ENCODE measurements at regions not wholly inside any gene's neighbourhood (a gene's known extent, or its start where the extent isn't known, plus 50 kb on each side); places are given as distances from the start of the nearest gene placed in this dataset.
"Not testable (repeated sequence)": the region's sequence is repeated elsewhere in the genome, so short reads cannot be mapped to it uniquely, and the experiment has no call there.

DNA sequence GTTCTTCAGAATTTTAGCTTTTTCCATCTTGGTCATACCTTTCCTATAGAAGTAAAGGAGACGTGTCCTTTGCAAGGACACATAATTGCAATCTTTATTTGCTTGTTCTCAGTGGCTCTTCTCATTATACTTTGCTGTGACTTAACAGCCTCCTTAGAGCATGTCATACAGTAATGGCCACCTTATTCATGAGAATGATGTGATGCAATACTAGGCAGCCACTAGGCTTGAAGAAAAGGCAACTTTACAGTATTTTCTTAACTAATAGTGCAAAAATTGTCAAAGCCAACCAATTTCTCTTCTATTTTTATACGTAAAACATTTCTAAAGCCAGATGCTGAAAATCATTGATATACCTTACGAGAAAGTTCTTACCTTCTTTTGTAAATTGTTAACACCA is 1296.8 kb upstream of the EYS start:
- ATAC-seq, result no peak
- intact Hi-C loops (cut with micrococcal nuclease), result no loop called here
- no peak for DNase-seq

DNA sequence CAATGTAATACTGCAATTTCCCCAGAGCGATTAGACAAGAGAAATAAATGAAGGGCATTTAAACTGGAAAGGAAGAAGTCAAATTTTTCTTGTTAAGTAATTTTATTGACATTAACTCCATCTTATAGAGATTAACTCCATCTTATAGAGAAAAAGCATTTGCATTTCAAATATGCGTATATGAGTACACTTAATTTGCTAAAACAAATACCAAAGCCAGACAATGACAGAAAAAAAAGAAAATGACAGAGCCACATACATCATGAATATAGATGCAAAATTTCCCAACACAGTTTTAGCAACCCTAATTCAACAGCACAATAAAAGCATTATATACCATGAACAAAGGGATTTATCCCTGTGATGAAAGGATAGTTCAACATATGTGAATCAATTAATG is 1293.1 kb upstream of the EYS start:
- ATAC-seq (no peak), DNase-seq (no peak)
- intact Hi-C loops (cut with micrococcal nuclease), result no loop called here

DNA sequence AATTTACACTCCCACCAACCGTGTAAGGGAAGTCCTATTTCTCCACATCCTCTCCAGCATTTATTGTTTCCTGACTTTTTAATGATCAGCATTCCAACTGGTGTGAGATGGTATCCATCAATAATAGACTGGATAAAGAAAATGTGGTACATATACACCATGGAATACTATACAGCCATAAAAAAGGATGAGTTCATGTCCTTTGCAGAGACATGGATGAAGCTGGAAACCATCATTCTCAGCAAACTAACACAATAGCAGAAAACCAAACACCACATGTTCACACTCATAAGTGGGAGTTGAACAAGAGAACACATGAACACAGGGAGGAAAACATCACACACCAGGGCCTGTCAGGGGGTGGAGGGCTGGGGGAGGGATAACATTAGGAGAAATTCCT is 1290.6 kb upstream of the EYS start:
- intact Hi-C loops (cut with micrococcal nuclease); DNase-seq: not testable (repeated sequence)

DNA sequence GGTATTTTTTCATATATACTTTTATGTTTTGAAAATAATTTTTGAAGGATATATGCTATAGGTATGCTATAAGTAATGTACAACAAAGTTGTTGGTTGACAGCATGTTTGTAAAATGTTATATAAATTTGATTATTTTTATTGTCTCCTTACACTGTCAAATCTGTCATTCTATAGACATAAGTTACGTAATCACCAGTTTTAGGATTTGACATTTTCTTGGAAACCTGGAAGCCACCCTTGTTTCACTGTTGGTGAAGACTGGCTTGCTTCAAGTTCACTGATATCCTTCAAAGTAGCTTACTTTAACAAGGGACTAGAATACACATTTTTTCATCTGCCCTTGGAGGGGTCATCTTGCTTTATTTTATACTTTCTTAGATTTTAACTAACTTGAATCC is 1288.6 kb upstream of the EYS start:
- DNase-seq (no peak), ATAC-seq (no peak)
- intact Hi-C loops (cut with micrococcal nuclease), result no loop called here

More for the DNA sequence above, 1290.6 kb upstream of the EYS start:
- ATAC-seq, result not testable (repeated sequence)

DNA sequence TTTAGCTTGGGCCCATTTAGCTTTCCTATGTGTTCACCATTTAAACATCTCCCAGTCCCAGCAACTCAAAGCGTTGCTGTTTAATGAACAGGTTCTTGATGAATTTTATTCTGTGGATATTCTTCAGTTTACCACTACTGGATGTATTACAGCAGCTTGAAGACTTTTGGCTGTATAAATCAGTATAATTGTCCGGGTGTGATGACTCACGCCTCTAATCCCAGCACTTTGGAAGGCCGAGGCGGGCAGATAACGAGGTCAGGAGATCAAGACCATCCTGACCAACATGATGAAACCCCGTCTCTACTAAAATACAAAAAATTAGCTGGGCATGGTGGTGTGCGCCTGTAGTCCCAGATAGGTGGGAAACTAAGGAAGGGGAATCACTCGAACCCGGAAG is 1286.7 kb upstream of the EYS start:
- ATAC-seq; DNase-seq; intact Hi-C loops (cut with micrococcal nuclease): not testable (repeated sequence)

DNA sequence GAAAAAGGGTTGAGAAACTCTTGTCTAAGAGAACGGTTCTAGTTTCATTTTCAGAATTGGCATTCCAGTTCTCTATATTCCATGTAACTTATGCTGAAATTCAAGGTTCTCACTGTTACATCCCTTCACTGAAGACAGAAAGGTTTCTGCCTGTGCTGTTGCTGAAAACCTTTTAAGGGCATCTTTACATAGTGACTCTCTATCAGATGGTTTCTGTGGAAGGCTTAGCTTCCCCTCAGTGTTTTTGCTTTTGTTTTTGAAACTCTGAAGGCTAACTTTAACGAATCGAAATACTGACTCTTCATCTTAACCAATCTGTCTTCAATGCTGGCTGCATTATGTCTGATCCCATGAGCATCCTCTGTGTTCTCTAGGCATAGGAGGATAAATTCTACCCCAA is 1286.2 kb upstream of the EYS start:
- no peak for DNase-seq
- ATAC-seq, result no peak
- intact Hi-C loops (cut with micrococcal nuclease), result no loop called here

DNA sequence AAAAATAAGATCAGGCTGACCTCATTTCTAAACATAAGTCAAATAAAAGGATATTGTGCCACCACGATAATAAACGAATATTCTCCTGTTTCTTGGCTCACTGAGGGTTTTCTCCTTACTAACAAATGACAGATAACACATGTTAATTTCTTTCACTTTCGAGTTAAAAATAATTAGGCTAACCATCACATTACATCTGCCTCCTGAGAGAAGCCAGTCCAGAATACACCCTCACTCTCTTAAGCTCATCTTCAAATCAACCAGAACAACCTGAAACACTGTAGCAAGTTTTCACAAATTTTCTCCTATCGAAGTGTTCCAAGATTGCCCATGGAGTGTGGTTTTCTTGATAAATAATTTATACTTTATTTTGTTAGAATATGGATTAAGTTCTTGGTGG is 1285.6 kb upstream of the EYS start:
- no peak for ATAC-seq
- no peak for DNase-seq
- intact Hi-C loops (cut with micrococcal nuclease), result no loop called here

DNA sequence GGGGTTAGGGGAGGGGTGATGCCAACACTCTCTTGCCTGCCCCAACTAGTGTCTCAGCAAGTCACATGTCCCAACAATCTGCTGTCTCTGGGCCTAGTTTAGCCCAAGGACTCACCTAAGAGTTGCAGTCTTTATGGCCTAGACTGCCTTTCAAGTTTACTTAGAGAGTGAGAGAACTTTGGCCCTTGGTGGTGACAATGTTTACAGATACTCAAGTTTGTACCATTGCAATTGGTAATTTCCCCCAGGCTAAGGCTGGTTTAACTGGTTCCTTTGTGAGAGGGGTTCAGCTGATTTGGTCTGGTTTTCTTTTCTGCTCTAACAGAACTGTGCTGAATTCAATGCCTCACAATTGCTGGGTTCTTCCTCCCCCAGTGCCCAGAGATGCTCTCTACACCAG is 1279.9 kb upstream of the EYS start:
- DNase-seq, result no peak
- intact Hi-C loops (cut with micrococcal nuclease), result no loop called here
- no peak for ATAC-seq

DNA sequence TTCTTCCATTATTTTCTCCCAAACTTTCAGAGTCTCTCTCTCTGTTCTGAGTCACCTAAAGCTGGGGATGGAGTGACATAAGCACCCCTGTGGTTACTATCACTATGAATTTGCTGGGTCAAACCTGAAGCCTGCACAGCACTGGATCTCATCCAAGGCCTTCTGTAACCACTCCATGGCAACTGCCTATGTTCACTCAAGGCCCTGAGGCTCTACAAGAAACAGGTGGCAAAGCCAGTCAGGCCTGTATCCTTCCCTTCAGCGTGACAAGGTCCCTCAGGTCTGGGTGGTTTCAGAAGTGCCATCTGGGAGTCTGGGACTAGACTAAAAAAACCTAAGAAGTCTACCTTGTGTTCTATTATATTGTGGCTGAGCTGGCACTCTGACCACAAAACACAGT is 1278.8 kb upstream of the EYS start:
- intact Hi-C loops (cut with micrococcal nuclease), result no loop called here
- DNase-seq, result no peak
- no peak for ATAC-seq

DNA sequence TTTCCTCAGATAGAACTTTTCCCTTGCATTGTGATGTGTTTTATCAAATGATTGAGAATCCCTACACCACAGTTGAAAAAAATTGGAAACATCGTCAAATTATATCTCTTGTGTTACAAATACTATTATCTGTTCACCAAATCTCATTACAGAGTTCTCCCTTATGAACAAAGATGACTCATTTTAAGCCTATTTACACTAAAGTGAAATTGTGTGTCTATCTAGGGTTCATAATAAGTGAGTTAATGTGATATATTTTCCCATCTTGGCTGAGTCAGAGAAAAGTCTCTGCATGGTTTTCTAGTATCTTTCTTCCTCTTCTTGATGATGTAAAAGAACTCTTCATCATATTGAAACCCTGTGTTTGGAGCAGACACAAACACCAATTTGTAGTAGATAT is 1263.3 kb upstream of the EYS start:
- ATAC-seq, result no peak
- no peak for DNase-seq
- intact Hi-C loops (cut with micrococcal nuclease), result no loop called here

DNA sequence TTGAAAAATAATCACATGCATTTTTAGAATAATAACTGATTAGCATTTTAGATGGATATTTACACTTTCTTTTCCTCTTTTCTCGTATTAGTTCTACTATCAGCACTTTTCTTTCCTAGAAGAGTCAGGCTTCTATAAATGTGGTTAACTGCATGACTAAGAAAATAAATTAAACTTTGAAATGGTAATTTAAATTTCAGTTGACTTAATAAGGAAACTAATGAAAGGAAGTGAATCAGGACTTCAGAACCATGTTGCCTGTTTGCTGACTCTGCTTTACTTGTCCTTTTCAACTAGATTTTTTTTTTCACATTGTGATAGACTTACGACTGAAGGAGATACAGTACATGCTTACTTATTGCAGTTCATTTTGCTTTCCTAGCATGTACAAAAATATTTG is 1258.2 kb upstream of the EYS start:
- intact Hi-C loops (cut with micrococcal nuclease), result no loop called here
- ATAC-seq (no peak), DNase-seq (no peak)

DNA sequence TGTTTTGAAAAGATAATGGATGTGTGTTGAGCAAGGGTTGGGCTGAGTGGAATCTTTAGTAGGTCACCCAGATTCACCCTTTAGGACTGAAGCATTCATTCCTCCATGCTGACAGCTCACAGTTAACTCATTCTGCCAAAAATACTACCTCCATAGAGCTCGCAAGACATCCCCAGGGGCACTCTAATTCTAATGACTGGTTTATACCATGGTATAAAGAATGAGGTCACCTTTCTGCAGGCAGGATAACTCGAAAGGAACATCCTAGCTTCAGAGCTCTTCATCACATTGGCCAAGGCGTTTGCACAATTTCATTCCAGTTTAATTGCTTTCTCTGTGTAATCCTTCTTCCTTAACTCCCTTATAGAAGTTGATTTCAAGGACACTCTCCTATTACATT is 1257.2 kb upstream of the EYS start:
- intact Hi-C loops (cut with micrococcal nuclease), result no loop called here
- ATAC-seq (no peak), DNase-seq (no peak)

DNA sequence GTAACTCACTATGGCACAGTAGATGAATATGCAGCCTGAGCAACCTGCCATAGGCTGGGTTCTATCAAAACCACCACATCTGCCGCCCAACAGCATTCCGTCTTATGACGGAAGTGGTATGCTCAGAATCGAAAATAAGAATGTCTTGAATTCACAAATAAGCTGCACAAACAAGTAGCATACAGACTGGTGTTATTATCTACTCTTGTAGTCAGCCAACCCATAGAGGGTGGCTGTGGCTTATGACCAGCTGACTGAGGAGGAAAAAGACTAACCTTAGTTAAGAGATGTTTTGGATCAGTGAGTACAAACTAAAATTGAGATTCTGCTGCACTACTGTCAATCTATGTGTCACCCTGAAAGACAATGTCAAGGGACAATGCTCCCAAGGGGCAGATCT is 1255.1 kb upstream of the EYS start:
- ATAC-seq (no peak), DNase-seq (no peak)
- intact Hi-C loops (cut with micrococcal nuclease), result no loop called here

DNA sequence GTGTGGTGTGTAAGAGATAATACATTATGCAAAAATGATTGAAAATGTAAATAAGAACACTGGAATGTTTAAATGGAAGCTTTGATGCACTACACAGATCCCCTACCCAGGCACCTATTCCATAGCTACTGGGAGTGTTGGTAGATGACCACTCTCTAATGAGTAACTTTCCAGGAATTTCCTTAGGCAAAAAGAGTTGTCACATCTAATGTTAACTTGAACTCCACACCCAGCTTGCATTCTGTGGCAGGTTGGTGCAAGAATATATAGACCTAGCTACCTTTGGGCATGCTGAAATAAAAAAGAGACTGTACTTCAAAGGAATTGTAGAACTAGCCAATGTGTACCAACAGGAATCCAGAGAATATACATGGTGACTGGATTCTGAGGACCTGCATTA is 1254.2 kb upstream of the EYS start:
- ATAC-seq (no peak), DNase-seq (no peak)
- intact Hi-C loops (cut with micrococcal nuclease), result no loop called here

DNA sequence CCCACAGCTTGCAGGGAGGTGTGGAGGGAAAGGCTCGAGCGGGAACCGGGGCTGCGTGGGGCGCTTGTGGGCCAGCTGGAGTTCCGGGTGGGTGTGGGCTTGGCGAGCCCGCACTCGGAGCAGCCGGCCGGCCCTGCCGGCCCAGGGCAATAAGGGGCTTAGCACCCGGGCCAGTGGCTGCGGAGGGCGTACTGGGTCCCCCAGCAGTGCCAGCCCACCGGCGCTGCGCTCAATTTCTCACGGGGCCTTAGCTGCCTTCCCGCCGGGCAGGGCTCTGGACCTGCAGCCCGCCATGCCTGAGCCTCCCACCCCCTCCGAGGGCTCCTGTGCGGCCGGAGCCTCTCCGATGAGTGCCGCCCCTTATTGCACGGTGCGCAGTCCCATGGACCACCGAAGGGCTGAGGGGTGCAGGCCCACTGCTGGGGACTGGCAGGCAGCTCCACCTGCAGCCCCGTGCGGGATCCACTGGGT is 1242.2 kb upstream of the EYS start:
- ATAC-seq (no peak), DNase-seq (no peak)
- intact Hi-C loops (cut with micrococcal nuclease), result no loop called here

DNA sequence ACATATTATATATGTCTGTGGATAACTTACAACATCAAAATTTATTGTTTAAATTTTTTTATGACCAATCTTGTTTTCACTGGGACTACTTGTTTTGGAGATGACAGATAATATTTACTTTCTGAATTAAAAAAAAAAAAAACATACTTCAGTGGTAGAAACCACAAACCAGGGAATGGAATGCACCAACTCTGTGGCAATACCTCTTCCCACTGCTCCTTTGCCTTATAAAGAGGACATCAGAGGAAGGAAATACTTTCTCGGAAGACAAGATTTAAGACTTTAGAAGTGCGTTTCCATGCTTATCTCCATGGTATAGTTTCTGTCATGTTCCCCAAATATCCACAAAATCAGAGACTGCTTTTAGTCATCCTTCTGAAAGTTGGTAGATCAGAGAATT is 1241.1 kb upstream of the EYS start:
- intact Hi-C loops (cut with micrococcal nuclease), result no loop called here
- no peak for ATAC-seq
- DNase-seq, result no peak

DNA sequence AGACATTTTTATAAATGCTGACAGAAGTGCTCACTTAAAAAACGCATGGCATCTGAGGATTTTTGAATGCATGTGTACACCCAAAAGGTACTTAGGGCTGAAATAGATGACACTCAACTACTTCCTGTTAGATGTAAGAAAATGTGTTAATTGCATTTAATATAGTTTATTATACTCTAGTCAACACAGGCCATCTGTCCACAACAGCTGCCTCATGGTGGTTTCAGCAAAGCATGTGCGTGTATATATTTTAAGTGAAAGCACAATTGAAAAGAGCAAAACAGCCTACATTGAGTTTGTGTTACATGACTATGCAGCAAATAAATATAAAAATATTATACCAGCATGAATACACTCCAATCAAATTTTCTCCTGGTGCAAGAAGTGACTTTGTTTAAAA is 1233.0 kb upstream of the EYS start:
- DNase-seq (no peak), ATAC-seq (no peak)
- intact Hi-C loops (cut with micrococcal nuclease), result no loop called here

DNA sequence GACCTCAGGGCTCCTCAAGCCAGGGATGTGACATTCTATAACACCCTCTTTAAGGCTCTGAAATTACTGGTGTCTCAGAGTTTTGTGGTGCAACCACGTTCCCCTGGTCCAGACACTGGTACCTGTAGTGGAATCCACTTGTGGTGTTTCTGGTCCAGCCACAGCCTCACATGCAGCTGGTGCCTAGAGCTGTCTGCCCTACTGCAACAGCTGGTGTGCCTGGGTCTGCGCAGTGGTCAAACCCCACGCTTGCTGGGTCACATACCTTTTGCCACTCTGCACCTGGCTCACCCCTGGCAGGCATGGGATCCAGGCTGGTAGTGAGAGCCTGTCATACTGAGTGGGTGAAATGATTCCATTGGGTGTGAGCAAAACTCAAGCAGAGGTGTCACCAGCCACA is 1230.2 kb upstream of the EYS start:
- intact Hi-C loops (cut with micrococcal nuclease), result no loop called here
- ATAC-seq (no peak), DNase-seq (no peak)

DNA sequence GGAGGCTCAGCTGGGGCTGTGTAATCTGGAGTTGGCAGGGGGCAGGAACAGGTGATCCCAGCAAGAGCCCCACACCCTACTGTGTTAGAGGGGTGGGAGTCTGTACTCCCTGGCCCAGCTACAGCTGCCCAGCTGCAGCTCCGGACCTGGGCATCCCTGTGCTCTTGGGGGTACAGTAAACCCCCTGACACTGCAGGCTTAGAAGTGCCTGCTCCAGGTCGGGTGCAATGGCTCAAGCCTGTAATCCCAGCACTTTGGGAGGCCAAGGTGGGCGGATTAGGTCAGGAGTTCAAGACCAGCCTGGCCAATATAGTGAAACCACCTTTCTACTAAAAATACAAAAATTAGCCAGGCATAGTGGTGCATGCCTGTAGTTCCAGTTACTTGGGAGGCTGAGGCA is 1228.6 kb upstream of the EYS start:
- DNase-seq, result no peak
- intact Hi-C loops (cut with micrococcal nuclease), result no loop called here
- no peak for ATAC-seq

DNA sequence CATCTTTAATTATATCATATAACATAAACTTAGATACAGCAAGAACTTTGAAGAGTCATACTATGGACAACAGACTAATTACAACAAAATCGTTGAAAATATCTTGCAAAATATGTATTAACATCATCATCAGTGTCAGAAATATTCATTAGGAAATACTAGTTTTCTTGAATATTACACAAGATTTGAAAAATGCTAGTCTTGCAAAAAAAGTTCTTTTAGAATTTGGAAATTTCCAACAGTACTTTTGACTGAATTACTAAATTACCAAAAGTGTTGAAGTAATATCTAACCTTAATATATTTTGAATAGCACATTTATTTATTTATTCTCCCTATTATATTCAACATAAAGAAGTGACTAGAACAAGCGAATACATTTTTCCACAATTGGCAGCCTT is 1224.8 kb upstream of the EYS start:
- intact Hi-C loops (cut with micrococcal nuclease), result no loop called here
- ATAC-seq (no peak), DNase-seq (no peak)

DNA sequence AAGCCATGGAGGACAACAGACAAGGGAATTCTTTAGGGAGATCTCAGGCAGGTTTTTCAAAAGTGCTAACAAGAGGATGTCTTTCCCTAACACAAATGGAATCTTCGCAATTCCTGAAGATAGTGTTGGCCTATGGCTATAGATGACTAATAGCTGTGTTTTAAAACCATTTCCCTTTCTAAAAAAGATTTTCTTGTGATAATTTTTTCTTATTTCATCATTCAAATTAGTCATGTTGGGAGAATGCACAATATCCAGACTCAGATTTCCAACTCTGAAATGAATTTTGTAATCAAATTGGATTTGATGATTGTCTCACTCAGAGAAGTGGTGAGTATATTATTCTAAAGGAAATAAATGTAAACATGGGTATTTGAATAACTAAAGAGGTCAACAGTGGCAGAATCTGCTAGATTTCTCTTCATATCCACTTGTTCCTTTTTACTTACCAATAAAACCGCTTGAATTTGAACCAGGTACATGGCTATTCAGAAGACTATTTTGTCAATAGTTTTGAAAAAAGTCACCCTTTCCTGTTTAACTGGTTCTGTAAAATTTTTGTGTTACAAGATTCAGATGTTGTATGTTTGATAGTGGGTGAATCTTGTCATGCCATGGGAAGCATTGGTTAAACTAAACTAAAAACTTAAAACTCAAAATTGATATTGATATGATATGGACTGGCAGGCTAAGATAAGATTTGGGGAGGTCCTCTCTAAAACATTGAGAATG is 1223.7 kb upstream of the EYS start:
- DNase-seq (no peak), ATAC-seq (no peak)
- intact Hi-C loops (cut with micrococcal nuclease), result no loop called here

DNA sequence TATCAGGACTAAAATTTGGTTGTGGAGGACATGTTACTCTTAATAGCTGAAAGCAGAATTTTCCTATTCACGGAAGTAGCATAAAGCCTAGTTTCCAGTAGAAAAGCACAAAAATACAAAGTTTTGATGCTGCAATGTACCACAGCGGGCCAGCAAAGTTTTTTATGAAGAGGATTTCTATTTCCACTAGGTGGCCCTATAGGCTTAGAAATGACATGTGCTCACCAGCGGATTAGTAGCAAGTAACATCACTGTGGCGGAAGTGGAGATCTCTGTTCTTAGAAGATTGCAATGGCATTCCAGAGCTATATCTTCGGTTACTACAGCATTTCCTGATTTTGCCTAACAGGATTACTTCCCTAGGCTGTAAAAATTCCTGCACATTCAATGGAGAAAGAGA is 1219.0 kb upstream of the EYS start:
- intact Hi-C loops (cut with micrococcal nuclease), result no loop called here
- no peak for DNase-seq
- ATAC-seq, result no peak

Data from left ventricle myocardium superior (tissue), 1 donor.